Activated CD4-positive, alpha-beta T cell treated with anti-CD3 and anti-CD28 coated beads for 4 hours (primary cell): ENCODE measurements at regions not wholly inside any gene's neighbourhood (a gene's known extent, or its start where the extent isn't known, plus 50 kb on each side); places are given as distances from the start of the nearest gene placed in this dataset.

ENCODE experiments used
- DNase-seq, 2 donors: peaks; one replicate each; pipeline ENCODE4 v3.0.0-alpha.2; 2020

- no peak for DNase-seq
These were observed 394.6 kb upstream of the AZI2 start for GRCh38 chr3:28743271-28743670.

GRCh38 chr3:28743831-28744230, 395.2 kb upstream of the AZI2 start:
- no peak for DNase-seq

- DNase-seq = no peak
These were observed 396.8 kb upstream of the AZI2 start for GRCh38 chr3:28745436-28745835.

GRCh38 chr3:28745916-28746617, 397.4 kb upstream of the AZI2 start:
- DNase-seq = no peak

- DNase-seq = no peak
These were observed 398.4 kb upstream of the AZI2 start for GRCh38 chr3:28746990-28747389.

GRCh38 chr3:28751864-28752263, 403.2 kb upstream of the AZI2 start:
- DNase-seq = no peak

- no peak for DNase-seq
These were observed 403.7 kb upstream of the AZI2 start for GRCh38 chr3:28752290-28752689.

- DNase-seq = no peak
These were observed 407.4 kb upstream of the AZI2 start for GRCh38 chr3:28756056-28756455.

GRCh38 chr3:28758115-28758514, 409.5 kb upstream of the AZI2 start:
- DNase-seq = no peak

GRCh38 chr3:28761375-28761774, 412.8 kb upstream of the AZI2 start:
- DNase-seq = no peak

GRCh38 chr3:28765194-28765593, 416.6 kb upstream of the AZI2 start:
- no peak for DNase-seq

- DNase-seq = no peak
These were observed 419.8 kb upstream of the AZI2 start for GRCh38 chr3:28768439-28768838.

GRCh38 chr3:28777806-28778475, 429.3 kb upstream of the AZI2 start:
- no peak for DNase-seq

- no peak for DNase-seq
These were observed 431.9 kb upstream of the AZI2 start for GRCh38 chr3:28780480-28780879.

GRCh38 chr3:28781053-28781452, 432.4 kb upstream of the AZI2 start:
- no peak for DNase-seq

GRCh38 chr3:28786446-28786845, 437.8 kb upstream of the AZI2 start:
- DNase-seq = no peak

GRCh38 chr3:28788571-28788970, 439.9 kb upstream of the AZI2 start:
- DNase-seq = no peak

- DNase-seq = no peak
These were observed 443.2 kb upstream of the AZI2 start for GRCh38 chr3:28791713-28792255.

GRCh38 chr3:28792604-28793003, 444.0 kb upstream of the AZI2 start:
- no peak for DNase-seq

GRCh38 chr3:28799084-28799483, 450.5 kb upstream of the AZI2 start:
- no peak for DNase-seq

GRCh38 chr3:28800203-28800602, 451.6 kb upstream of the AZI2 start:
- no peak for DNase-seq

- no peak for DNase-seq
These were observed 459.4 kb upstream of the AZI2 start for GRCh38 chr3:28808068-28808467.

GRCh38 chr3:28816017-28816416, 464.9 kb upstream of the RBMS3 start:
- no peak for DNase-seq

- no peak for DNase-seq
These were observed 456.6 kb upstream of the RBMS3 start for GRCh38 chr3:28824316-28824715.

- DNase-seq = no peak
These were observed 454.0 kb upstream of the RBMS3 start for GRCh38 chr3:28826840-28827239.
